IPS DF 6.9 (cell line): ENCODE measurements at regions not wholly inside any gene's neighbourhood (a gene's known extent, or its start where the extent isn't known, plus 50 kb on each side); places are given as distances from the start of the nearest gene placed in this dataset.
"Not testable (repeated sequence)": the region's sequence is repeated elsewhere in the genome, so short reads cannot be mapped to it uniquely, and the experiment has no call there.

Experiments used
- DNase-seq: peaks from one replicate; pipeline ENCODE4 v3.0.0-alpha.2; 2013; ENCODE audit warnings: low read depth, low spot score
- H3K27ac ChIP-seq: one replicate; pipeline ENCODE4 v1.5.1; 2013; ENCODE audit warnings: low read length, control low read depth
- H3K27me3 ChIP-seq: 2 replicates; pipeline ENCODE4 v1.6.1; 2013; ENCODE audit warnings: mild to moderate bottlenecking, low read length; ENCODE audit not compliant: control insufficient read depth, insufficient read depth
- H3K36me3 ChIP-seq: 2 replicates; pipeline ENCODE4 v1.6.1; 2013; ENCODE audit warnings: low read length; ENCODE audit not compliant: control insufficient read depth, insufficient read depth
- H3K4me1 ChIP-seq: 2 replicates; pipeline ENCODE4 v1.6.1; 2013; ENCODE audit warnings: low read length; ENCODE audit not compliant: control insufficient read depth, insufficient read depth
- H3K4me3 ChIP-seq: 2 replicates; pipeline ENCODE4 v1.5.1; 2013; ENCODE audit warnings: mild to moderate bottlenecking, low read length
- H3K9me3 ChIP-seq: 2 replicates; pipeline ENCODE4 v1.6.1; 2013; ENCODE audit warnings: low read length, inconsistent platforms; ENCODE audit not compliant: control insufficient read depth, insufficient read depth
- WGBS: extraction: QIAGEN DNeasy Blood & Tissue Kit; methylation state at CpG from one replicate; pipeline ENCODE4 v1.1.7; 2013; ENCODE audit warnings: mixed read lengths, missing lambda C conversion rate; ENCODE audit not compliant: insufficient read length, insufficient coverage; 5-methylcytosine and 5-hydroxymethylcytosine counted together

- Histone ChIP-seq H3K9me3 (no peaks in the 10 kb centered on the region), H3K4me1 (no peaks in the 10 kb centered on the region), H3K27ac (no peak overlapping the region), H3K4me3 (no peak overlapping the region), H3K27me3 (no peaks in the 10 kb centered on the region), H3K36me3 (no peaks in the 10 kb centered on the region)
- DNase-seq: no peak
- WGBS: no CpG with 5 or more reads among the region's 5 CpGs
Observed at GRCh38 chr5:154702477-154702876, 52.7 kb upstream of the LARP1 start.

GRCh38 chr5:154701725-154702124 is 53.5 kb upstream of the LARP1 start:
- not testable (repeated sequence) for H3K4me1 ChIP-seq, H3K36me3 ChIP-seq, H3K27me3 ChIP-seq, H3K9me3 ChIP-seq, DNase-seq, H3K4me3 ChIP-seq, H3K27ac ChIP-seq
- WGBS: no CpG with 5 or more reads among the region's 4 CpGs

- no CpG with 5 or more reads among the region's 3 CpGs for WGBS
- Histone ChIP-seq H3K4me1 (no peaks in the 10 kb centered on the region; the same call in 1 of the 2 replicates), H3K36me3 (no peaks in the 10 kb centered on the region), H3K27ac (no peak overlapping the region), H3K4me3 (no peak overlapping the region), H3K9me3 (no peaks in the 10 kb centered on the region), H3K27me3 (no peaks in the 10 kb centered on the region)
- DNase-seq: no peak
Observed at GRCh38 chr5:154701181-154701580, 54.0 kb upstream of the LARP1 start.

GRCh38 chr5:154700289-154700928 is 54.8 kb upstream of the LARP1 start:
- H3K27ac ChIP-seq, DNase-seq, H3K36me3 ChIP-seq, H3K9me3 ChIP-seq, H3K27me3 ChIP-seq, H3K4me3 ChIP-seq, H3K4me1 ChIP-seq: not testable (repeated sequence)
- WGBS: no CpG with 5 or more reads among the region's 10 CpGs

- Histone ChIP-seq H3K4me3 (no peak overlapping the region), H3K27me3 (no peaks in the 10 kb centered on the region), H3K36me3 (no peaks in the 10 kb centered on the region), H3K9me3 (no peaks in the 10 kb centered on the region), H3K4me1 (no peaks in the 10 kb centered on the region; the same call in 1 of the 2 replicates), H3K27ac (no peak overlapping the region)
- DNase-seq: no peak
- WGBS: no CpG with 5 or more reads among the region's 6 CpGs
Observed at GRCh38 chr5:154698763-154699162, 56.4 kb upstream of the LARP1 start.

- Histone ChIP-seq H3K27me3 (no peaks in the 10 kb centered on the region), H3K4me1 (no peaks in the 10 kb centered on the region; the same call in 1 of the 2 replicates), H3K27ac (peak overlapping the region; percentile 37), H3K9me3 (no peaks in the 10 kb centered on the region), H3K36me3 (no peaks in the 10 kb centered on the region), H3K4me3 (no peak overlapping the region)
- WGBS: no CpG with 5 or more reads among the region's 5 CpGs
- no peak for DNase-seq
Observed at GRCh38 chr5:154697371-154697770, 57.8 kb upstream of the LARP1 start.

- Histone ChIP-seq H3K4me3 (no peak overlapping the region), H3K27ac (peak overlapping the region; percentile 52), H3K36me3 (no peaks in the 10 kb centered on the region), H3K9me3 (no peaks in the 10 kb centered on the region), H3K4me1 (no peaks in the 10 kb centered on the region; the same call in 1 of the 2 replicates), H3K27me3 (no peaks in the 10 kb centered on the region)
- no CpG with 5 or more reads among the region's 3 CpGs for WGBS
- DNase-seq: no peak
Observed at GRCh38 chr5:154696891-154697290, 58.3 kb upstream of the LARP1 start.

- Histone ChIP-seq H3K27ac (no peak overlapping the region), H3K4me1 (peaks cover 4% of the 10 kb centered on the region; the same call in 1 of the 2 replicates), H3K9me3 (no peaks in the 10 kb centered on the region), H3K27me3 (no peaks in the 10 kb centered on the region), H3K4me3 (no peak overlapping the region), H3K36me3 (no peaks in the 10 kb centered on the region)
- no CpG with 5 or more reads among the region's 3 CpGs for WGBS
- DNase-seq: no peak
Observed at GRCh38 chr5:154694159-154694558, 61.0 kb upstream of the LARP1 start.

GRCh38 chr5:154690488-154690887 is 64.7 kb upstream of the LARP1 start:
- no peaks in the 10 kb centered on the region for H3K36me3 ChIP-seq
- H3K27ac ChIP-seq: no peak overlapping the region
- H3K9me3 ChIP-seq: no peaks in the 10 kb centered on the region
- 0 out of 2 replicates have a peak, but pooled peaks cover 4% of the 10 kb centered on the region for H3K4me1 ChIP-seq
- no peak overlapping the region for H3K4me3 ChIP-seq
- DNase-seq: no peak
- WGBS: no CpG with 5 or more reads among the region's 28 CpGs
- H3K27me3 ChIP-seq: no peaks in the 10 kb centered on the region

GRCh38 chr5:154686490-154686889 is 68.7 kb upstream of the LARP1 start:
- no peak for DNase-seq
- 0 out of 2 replicates have a peak, but pooled peaks cover 4% of the 10 kb centered on the region for H3K4me1 ChIP-seq
- H3K4me3 ChIP-seq: no peak overlapping the region
- H3K36me3 ChIP-seq: no peaks in the 10 kb centered on the region
- WGBS: no CpG with 5 or more reads among the region's 4 CpGs
- no peaks in the 10 kb centered on the region for H3K27me3 ChIP-seq
- H3K9me3 ChIP-seq: no peaks in the 10 kb centered on the region
- no peak overlapping the region for H3K27ac ChIP-seq
